ENCODE measurements at regions not wholly inside any gene's neighbourhood (a gene's known extent, or its start where the extent isn't known, plus 50 kb on each side); places are given as distances from the start of the nearest gene placed in this dataset.

GRCh38 chr6:66717801-66718200 is 1010.8 kb upstream of the EYS start:
- no peak for DNase-seq

DNA sequence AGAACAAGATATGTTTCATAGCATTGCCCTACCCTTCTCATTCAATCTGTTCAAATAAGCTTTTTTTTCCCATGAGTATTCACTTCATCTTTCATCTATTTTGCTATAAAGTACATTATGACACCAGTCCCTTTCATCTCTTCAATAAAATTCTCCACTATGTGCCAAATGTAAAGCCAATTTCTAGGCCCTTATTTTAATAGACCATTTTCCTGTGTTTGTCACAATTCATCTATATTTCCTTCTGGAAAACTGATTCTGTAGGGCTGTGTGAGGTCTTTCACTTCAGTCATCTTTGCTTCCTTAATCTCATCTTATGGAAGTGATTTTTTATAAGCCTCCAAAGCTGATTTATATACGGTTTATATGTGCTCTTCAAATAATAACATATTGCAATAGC is 992.4 kb upstream of the EYS start:
- DNase-seq: no peak

- DNase-seq: no peak
Observed at GRCh38 chr6:66689608-66690007, 982.6 kb upstream of the EYS start.

GRCh38 chr6:66687611-66688140 is 980.6 kb upstream of the EYS start:
- no peak for DNase-seq

DNA sequence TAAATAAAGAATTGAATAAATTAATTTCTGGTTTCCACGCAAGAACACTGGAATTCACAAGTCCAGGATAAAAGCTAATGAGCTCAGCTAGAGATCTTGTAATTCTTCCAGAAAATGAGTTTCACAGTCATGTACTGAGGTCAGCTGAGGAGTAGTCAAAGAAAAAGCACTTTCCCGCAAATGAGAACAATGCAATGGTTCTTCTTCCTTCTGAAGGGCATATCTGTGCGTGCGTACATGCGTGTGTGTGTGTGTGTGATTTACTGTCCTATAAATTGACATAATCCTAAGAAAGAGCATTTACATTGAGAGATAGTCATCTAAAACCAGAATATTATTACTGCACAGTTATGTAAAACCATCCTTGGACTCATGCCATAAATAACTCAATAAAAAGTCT is 968.9 kb upstream of the EYS start:
- DNase-seq: no peak

DNA sequence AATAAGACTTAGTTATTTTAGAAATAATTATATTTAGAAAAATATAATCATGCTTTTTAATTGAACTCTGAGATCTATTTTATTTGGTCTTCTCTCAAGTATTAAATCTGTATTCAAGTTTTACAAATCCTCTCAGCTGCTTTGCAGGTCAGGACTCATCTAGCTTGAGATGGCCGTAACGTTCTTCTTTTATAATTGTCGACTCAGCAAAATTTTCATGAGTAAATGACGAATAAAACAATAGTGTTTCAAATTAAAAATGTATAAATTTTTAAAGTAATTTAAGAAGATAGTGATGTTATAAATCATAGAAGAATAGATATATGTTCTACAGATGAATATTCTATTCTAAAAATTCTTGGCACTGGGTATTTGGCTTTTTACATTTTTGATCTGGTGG is 957.1 kb upstream of the EYS start:
- no peak for DNase-seq

DNA sequence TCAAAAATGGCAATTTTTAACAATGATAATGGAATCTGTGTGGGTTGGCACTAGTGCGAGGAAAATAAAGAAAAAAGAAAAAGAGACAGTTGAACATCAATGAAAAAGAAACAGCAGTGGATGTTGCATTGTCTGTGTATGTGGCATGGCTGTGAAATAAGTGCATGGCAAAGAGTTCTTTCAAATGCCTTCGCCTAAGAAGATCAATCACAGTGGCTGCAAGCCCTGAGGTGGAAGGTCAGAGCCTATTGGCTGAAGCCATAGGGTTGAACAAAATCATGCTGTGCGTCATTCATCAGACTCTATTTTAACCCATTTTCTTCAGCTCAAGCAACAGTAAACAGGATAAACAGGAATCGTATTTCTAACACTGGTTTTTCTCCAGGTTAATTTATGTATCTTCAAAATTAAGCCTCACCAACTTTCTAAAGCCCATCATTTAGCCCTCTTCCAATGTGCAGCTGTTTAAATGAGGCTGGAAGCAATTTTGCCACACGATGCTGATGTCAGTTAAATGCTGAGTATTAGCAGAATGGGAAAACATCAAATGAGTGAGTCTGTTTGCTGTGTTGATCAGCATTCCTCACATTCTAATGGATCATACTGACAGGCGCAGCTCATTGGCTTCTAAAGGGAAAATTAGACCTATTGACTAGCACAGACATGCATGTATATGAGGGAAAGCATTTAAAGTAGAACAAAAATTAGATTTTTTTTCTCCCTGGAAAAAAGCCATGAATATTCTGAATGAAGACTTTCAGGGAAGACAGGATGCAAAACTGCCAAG is 955.9 kb upstream of the EYS start:
- DNase-seq: no peak

DNA sequence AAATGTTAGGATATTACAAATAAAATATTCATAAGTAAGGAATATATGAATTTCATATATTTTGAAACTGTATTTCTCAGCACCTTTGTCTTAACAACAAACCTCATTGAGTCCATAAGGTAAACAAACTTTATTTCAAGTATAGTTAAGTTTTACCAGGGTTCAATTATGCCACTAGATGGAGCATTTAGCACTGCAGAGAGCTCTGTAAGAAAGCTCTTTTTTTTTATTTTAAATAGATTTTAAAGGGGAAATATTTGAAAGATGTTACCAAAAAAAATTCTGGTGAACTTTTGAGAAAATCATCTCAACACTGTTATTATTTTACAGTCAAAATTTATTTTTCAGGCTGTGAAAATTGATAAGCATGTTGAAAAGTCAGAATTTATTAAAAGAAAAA is 955.2 kb upstream of the EYS start:
- DNase-seq: no peak

DNA sequence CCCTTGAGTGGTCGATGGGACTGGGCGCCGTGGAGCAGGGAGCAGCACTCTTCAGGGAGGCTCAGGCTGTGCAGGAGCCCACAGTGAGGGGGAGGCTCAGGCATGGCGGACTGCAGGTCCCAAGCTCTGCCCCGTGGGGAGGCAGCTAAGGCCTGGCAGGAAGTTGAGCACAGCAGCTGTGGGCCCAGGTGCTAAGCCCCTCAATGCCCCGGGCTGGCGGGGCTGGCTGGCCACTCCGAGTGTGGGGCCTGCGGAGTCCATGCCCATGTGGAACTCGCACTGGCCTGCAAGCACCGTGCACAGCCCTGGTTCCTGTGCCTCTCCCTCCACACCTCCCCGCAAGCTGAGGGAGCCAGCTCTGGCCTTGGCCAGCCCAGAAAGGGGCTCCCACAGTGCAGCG is 948.4 kb upstream of the EYS start:
- no peak for DNase-seq

- no peak for DNase-seq
Observed at GRCh38 chr6:66638518-66638917, 931.5 kb upstream of the EYS start.

GRCh38 chr6:66638099-66638498 is 931.1 kb upstream of the EYS start:
- no peak for DNase-seq

DNA sequence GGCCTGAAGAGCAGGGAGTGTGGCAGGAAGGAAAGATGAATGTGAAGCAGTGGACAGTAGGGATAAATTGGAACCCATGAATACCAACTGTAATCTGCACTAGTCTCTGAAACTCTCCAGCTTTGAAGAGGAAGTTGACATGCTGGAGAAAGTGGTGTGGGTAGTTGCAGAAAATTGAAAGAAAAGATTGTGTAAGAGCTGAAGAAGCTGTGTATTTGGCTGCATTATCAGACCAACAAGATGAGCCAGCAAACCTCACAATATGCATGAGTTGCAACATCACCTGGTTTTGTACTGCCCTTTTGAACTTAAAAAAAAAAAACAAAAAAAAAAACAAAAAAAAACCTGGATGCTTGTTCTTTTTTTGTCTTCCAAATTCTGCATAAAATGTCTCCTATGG is 921.9 kb upstream of the EYS start:
- no peak for DNase-seq

- DNase-seq: no peak
Observed at GRCh38 chr6:66623050-66623449, 916.0 kb upstream of the EYS start.

GRCh38 chr6:66605971-66606370 is 898.9 kb upstream of the EYS start:
- no peak for DNase-seq

- no peak for DNase-seq
Observed at GRCh38 chr6:66605011-66605410, 898.0 kb upstream of the EYS start.

- DNase-seq: no peak
Observed at GRCh38 chr6:66599541-66599940, 892.5 kb upstream of the EYS start.

DNA sequence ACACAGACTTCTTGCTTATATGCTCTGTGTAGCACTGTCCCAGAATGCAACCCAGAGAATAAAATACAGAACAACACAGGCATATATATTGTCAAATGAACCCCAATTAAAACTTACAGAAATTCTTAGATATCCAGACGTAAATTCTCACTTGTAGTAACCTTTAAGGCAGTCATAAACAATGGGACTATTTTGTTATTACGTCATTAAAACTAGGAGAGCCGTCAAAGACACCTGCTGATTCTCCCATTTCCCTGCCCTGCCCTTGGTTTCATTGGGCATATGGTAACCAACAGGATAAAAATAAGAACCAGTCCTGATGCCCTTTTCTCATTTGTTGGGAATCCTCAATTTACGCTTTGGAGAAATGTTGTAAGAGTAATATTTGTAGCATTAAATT is 871.3 kb upstream of the EYS start:
- DNase-seq: no peak

GRCh38 chr6:66568271-66568670 is 861.2 kb upstream of the EYS start:
- no peak for DNase-seq

DNA sequence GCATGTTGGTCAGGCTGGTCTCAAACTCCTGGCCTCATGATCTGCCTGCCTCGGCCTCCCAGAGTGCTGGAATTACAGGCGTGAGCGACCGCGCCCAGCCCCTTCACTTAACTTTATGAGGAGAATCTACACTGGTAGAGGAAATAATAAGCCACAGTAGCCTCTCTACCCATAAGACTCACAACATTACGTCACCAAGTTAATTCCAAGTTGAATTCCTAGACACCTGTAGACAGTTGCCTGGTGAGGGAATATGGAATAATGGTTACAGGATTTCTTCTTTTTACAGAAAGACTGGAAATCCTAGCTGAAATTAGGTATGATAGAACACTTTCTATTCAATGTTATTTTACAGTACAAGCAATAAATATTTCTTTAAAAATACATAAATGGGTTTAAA is 854.5 kb upstream of the EYS start:
- DNase-seq: no peak

GRCh38 chr6:66558189-66558588 is 851.2 kb upstream of the EYS start:
- no peak for DNase-seq

DNA sequence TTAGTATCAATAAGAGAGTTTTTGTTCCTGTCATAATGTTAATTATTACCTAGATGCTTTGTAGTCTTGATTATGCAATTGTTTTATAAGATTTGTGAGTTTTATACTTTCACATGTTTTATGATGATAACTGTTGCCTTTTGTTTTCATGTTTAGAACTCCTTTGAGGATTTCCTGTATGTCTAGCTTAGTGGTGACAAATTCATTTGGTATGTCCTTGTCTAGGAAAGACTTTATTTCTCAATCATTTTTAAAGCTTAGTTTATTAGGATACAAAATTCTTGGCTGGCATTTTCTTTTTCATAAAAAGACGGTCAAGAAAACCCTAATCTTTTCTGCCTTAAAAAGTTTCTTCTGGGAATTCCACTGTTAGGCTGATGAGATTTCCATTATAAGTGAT is 849.9 kb upstream of the EYS start:
- no peak for DNase-seq

- DNase-seq: no peak
Observed at GRCh38 chr6:66555082-66555481, 848.1 kb upstream of the EYS start.

GRCh38 chr6:66553441-66553840 is 846.4 kb upstream of the EYS start:
- no peak for DNase-seq

- DNase-seq: peak in 5 of 14 donors; percentile 1 to 7 (median 3)
Observed at GRCh38 chr6:66538551-66539135, 831.6 kb upstream of the EYS start.

Measured in C1 segment of cervical spinal cord (tissue), 14 donors.